Cardiac muscle cell (in vitro differentiated cells and primary cell): ENCODE measurements at regions not wholly inside any gene's neighbourhood (a gene's known extent, or its start where the extent isn't known, plus 50 kb on each side); places are given as distances from the start of the nearest gene placed in this dataset.

Source experiments
- DNase-seq, 2 donors: peaks; one replicate each; pipeline versions ENCODE4 v3.0.0 to v3.0.0-alpha.2; 2010 to 2017; ENCODE audit warnings: low read depth in 1 of 2, low spot score in 1 of 2
- H3K27ac ChIP-seq: fragments of 200-600 bp; sonication (generic); 2 replicates; pipeline ENCODE4 v1.5.1; 2016
- H3K27me3 ChIP-seq: fragments of 200-600 bp; sonication (generic); 2 replicates; pipeline ENCODE4 v1.6.0; 2016; ENCODE audit warnings: control low read depth
- H3K36me3 ChIP-seq: fragments of 200-600 bp; sonication (generic); 2 replicates; pipeline ENCODE4 v1.5.1; 2016; ENCODE audit warnings: control low read depth
- H3K4me1 ChIP-seq: fragments of 200-600 bp; sonication (generic); 2 replicates; pipeline ENCODE4 v1.8.1; 2017; ENCODE audit warnings: low read depth, mild to moderate bottlenecking, mixed run types
- H3K4me3 ChIP-seq: fragments of 200-600 bp; sonication (generic); 2 replicates; pipeline ENCODE4 v1.5.1; 2016; ENCODE audit warnings: mild to moderate bottlenecking
- H3K9me3 ChIP-seq: fragments of 200-600 bp; sonication (generic); 2 replicates; pipeline ENCODE4 v1.5.1; 2017; ENCODE audit warnings: low read depth, mild to moderate bottlenecking, control low read depth
- TF ChIP-seq, protein P1 (sequence below): IDR thresholded peaks from 2 replicates; pipeline ENCODE4 v1.5.1; 2012; ENCODE audit warnings: low read depth, mild to moderate bottlenecking, low read length

- Histone ChIP-seq H3K9me3 (no peaks in the 10 kb centered on the region), H3K36me3 (no peaks in the 10 kb centered on the region), H3K4me3 (no peak overlapping the region)
Observed at GRCh38 chr11:96761451-96761850, 371.6 kb downstream of the JRKL start.

GRCh38 chr11:96763244-96763643, 373.4 kb downstream of the JRKL start:
- no peaks in the 10 kb centered on the region for H3K36me3 ChIP-seq

More at GRCh38 chr11:96761451-96761850, 371.6 kb downstream of the JRKL start:
- no peak overlapping the region for H3K27ac ChIP-seq
- H3K4me1 ChIP-seq = no peaks in the 10 kb centered on the region
- TF ChIP-seq, protein P1, sequence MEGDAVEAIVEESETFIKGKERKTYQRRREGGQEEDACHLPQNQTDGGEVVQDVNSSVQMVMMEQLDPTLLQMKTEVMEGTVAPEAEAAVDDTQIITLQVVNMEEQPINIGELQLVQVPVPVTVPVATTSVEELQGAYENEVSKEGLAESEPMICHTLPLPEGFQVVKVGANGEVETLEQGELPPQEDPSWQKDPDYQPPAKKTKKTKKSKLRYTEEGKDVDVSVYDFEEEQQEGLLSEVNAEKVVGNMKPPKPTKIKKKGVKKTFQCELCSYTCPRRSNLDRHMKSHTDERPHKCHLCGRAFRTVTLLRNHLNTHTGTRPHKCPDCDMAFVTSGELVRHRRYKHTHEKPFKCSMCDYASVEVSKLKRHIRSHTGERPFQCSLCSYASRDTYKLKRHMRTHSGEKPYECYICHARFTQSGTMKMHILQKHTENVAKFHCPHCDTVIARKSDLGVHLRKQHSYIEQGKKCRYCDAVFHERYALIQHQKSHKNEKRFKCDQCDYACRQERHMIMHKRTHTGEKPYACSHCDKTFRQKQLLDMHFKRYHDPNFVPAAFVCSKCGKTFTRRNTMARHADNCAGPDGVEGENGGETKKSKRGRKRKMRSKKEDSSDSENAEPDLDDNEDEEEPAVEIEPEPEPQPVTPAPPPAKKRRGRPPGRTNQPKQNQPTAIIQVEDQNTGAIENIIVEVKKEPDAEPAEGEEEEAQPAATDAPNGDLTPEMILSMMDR = no peak
- no peak for DNase-seq
- no peaks in the 10 kb centered on the region for H3K27me3 ChIP-seq

GRCh38 chr11:96778272-96778671, 388.5 kb downstream of the JRKL start:
- no peak overlapping the region for H3K4me3 ChIP-seq
- no peak overlapping the region for H3K27ac ChIP-seq
- no peaks in the 10 kb centered on the region for H3K9me3 ChIP-seq
- DNase-seq = no peak
- H3K36me3 ChIP-seq = no peaks in the 10 kb centered on the region
- H3K4me1 ChIP-seq = peaks cover 12% of the 10 kb centered on the region
- TF ChIP-seq, protein P1 = no peak
- H3K27me3 ChIP-seq = no peaks in the 10 kb centered on the region

More at GRCh38 chr11:96763244-96763643, 373.4 kb downstream of the JRKL start:
- Histone ChIP-seq H3K9me3 (no peaks in the 10 kb centered on the region), H3K27me3 (no peaks in the 10 kb centered on the region), H3K4me1 (no peaks in the 10 kb centered on the region), H3K4me3 (no peak overlapping the region), H3K27ac (no peak overlapping the region)
- TF ChIP-seq, protein P1 = no peak
- DNase-seq = peak in 1 of 2 donors; percentile 6

GRCh38 chr11:96779030-96779429, 389.2 kb downstream of the JRKL start:
- DNase-seq = no peak
- TF ChIP-seq, protein P1 = no peak
- no peaks in the 10 kb centered on the region for H3K9me3 ChIP-seq

GRCh38 chr11:96781082-96781481, 391.3 kb downstream of the JRKL start:
- no peak overlapping the region for H3K27ac ChIP-seq
- no peaks in the 10 kb centered on the region for H3K9me3 ChIP-seq
- no peaks in the 10 kb centered on the region for H3K27me3 ChIP-seq
- DNase-seq = no peak
- peaks cover 12% of the 10 kb centered on the region for H3K4me1 ChIP-seq
- no peaks in the 10 kb centered on the region for H3K36me3 ChIP-seq
- TF ChIP-seq, protein P1 = no peak
- H3K4me3 ChIP-seq = no peak overlapping the region

More at GRCh38 chr11:96779030-96779429, 389.2 kb downstream of the JRKL start:
- Histone ChIP-seq H3K4me3 (no peak overlapping the region), H3K36me3 (no peaks in the 10 kb centered on the region), H3K4me1 (peaks cover 12% of the 10 kb centered on the region), H3K27me3 (no peaks in the 10 kb centered on the region), H3K27ac (no peak overlapping the region)

- Histone ChIP-seq H3K27me3 (no peaks in the 10 kb centered on the region), H3K36me3 (no peaks in the 10 kb centered on the region), H3K4me3 (no peak overlapping the region), H3K27ac (no peak overlapping the region), H3K9me3 (no peaks in the 10 kb centered on the region), H3K4me1 (peaks cover 12% of the 10 kb centered on the region)
- no peak for DNase-seq
- TF ChIP-seq, protein P1 = no peak
Observed at GRCh38 chr11:96782632-96783031, 392.8 kb downstream of the JRKL start.
